ENCODE measurements at regions not wholly inside any gene's neighbourhood (a gene's known extent, or its start where the extent isn't known, plus 50 kb on each side); places are given as distances from the start of the nearest gene placed in this dataset.

DNA sequence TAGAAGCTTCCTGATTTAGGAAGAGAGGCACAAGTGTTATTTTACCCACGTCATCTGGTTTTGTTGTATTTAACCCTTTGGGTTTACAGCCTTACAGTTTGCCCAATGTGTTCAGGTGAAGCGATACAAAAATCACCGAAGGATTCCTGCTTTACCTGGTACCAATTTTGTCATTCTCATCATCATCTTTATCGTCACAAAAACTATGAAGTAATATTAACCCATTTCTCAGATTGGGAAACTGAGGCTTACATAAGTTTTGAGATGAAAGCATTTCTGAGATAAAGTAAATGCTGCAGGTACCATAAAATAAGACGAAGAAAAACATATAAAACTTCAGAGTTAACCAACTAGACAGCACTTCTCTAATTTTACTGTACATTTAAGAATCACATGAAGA is 370.6 kb upstream of the OR4E1 start:
- no peak for TF ChIP-seq TAF1 (IDR thresholded peaks at IDR 0.05; ENCODE audit: borderline replicate concordance, insufficient read depth, low read length)
- TF ChIP-seq FOXP2 (optimal IDR thresholded peaks at IDR 0.05; ENCODE audit: borderline replicate concordance, extremely low read depth, extremely low read length, insufficient read depth): no peak
- TF ChIP-seq POLR2AphosphoS5 (IDR thresholded peaks at IDR 0.05; ENCODE audit: low read depth, low read length): no peak
- no peak for TF ChIP-seq SIN3A (IDR thresholded peaks at IDR 0.05; ENCODE audit: borderline replicate concordance, insufficient read depth, low read length)
- TF ChIP-seq, protein P1, sequence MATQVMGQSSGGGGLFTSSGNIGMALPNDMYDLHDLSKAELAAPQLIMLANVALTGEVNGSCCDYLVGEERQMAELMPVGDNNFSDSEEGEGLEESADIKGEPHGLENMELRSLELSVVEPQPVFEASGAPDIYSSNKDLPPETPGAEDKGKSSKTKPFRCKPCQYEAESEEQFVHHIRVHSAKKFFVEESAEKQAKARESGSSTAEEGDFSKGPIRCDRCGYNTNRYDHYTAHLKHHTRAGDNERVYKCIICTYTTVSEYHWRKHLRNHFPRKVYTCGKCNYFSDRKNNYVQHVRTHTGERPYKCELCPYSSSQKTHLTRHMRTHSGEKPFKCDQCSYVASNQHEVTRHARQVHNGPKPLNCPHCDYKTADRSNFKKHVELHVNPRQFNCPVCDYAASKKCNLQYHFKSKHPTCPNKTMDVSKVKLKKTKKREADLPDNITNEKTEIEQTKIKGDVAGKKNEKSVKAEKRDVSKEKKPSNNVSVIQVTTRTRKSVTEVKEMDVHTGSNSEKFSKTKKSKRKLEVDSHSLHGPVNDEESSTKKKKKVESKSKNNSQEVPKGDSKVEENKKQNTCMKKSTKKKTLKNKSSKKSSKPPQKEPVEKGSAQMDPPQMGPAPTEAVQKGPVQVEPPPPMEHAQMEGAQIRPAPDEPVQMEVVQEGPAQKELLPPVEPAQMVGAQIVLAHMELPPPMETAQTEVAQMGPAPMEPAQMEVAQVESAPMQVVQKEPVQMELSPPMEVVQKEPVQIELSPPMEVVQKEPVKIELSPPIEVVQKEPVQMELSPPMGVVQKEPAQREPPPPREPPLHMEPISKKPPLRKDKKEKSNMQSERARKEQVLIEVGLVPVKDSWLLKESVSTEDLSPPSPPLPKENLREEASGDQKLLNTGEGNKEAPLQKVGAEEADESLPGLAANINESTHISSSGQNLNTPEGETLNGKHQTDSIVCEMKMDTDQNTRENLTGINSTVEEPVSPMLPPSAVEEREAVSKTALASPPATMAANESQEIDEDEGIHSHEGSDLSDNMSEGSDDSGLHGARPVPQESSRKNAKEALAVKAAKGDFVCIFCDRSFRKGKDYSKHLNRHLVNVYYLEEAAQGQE (IDR thresholded peaks at IDR 0.05; ENCODE audit: insufficient read depth in 1 of 2, low read depth in 2 of 2, low read length in 2 of 2): no peak

DNA sequence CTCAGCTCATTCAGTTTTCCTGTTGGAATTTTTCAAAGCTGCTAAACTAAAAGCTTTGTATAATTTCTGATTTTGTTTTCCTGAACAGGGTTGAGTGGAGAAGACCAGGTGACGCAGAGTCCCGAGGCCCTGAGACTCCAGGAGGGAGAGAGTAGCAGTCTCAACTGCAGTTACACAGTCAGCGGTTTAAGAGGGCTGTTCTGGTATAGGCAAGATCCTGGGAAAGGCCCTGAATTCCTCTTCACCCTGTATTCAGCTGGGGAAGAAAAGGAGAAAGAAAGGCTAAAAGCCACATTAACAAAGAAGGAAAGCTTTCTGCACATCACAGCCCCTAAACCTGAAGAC is 367.1 kb upstream of the OR4E1 start:
- TF ChIP-seq FOXP2 (optimal IDR thresholded peaks at IDR 0.05; ENCODE audit: borderline replicate concordance, extremely low read depth, extremely low read length, insufficient read depth): no peak
- TF ChIP-seq, protein P1 (IDR thresholded peaks at IDR 0.05; ENCODE audit: insufficient read depth in 1 of 2, low read depth in 2 of 2, low read length in 2 of 2): no peak
- no peak for TF ChIP-seq SIN3A (IDR thresholded peaks at IDR 0.05; ENCODE audit: borderline replicate concordance, insufficient read depth, low read length)
- no peak for TF ChIP-seq POLR2AphosphoS5 (IDR thresholded peaks at IDR 0.05; ENCODE audit: low read depth, low read length)
- TF ChIP-seq TAF1 (IDR thresholded peaks at IDR 0.05; ENCODE audit: borderline replicate concordance, insufficient read depth, low read length): no peak

DNA sequence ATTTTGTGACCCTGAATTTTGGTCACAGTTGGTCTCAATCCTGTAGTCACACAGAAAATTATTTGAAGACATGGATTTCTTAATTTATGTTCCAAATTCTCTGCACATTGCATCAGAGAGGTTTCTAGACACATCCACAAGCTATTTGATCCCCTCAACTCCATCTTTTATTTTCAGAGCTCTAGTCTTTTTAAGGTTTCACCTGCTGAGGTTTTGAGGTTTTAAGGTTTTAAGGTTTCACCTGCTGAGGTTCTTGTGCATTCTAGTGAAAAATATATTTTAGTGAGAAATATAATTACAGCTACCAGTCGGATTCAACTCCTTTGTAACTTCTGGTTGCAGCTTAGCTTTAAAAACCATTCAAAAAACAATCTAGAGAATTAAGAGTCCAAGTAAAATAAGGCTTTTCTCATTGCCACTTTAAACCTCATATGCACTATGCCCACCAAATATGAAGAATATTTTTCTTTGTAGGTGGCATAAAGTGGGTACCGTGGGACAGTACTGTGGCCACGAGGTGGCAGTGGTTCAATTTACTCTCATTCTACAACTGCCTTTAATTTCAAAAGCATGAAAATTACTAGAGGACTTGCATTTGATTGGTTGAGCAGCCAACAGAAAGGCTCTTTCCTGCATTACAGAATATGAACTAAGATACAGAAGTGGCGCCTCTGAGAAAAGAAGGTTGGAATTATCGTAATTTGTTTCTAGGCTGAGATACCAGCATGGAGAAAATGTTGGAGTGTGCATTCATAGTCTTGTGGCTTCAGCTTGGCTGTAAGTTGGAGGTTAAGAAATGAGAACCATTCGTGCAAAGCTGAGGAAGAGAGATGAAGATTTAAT is 366.5 kb upstream of the OR4E1 start:
- TF ChIP-seq TAF1 (IDR thresholded peaks at IDR 0.05; ENCODE audit: borderline replicate concordance, insufficient read depth, low read length) (no peak), POLR2AphosphoS5 (IDR thresholded peaks at IDR 0.05; ENCODE audit: low read depth, low read length) (no peak), FOXP2 (optimal IDR thresholded peaks at IDR 0.05; ENCODE audit: borderline replicate concordance, extremely low read depth, extremely low read length, insufficient read depth) (no peak), SIN3A (IDR thresholded peaks at IDR 0.05; ENCODE audit: borderline replicate concordance, insufficient read depth, low read length) (no peak)
- TF ChIP-seq, protein P1 (IDR thresholded peaks at IDR 0.05; ENCODE audit: insufficient read depth in 1 of 2, low read depth in 2 of 2, low read length in 2 of 2): no peak

DNA sequence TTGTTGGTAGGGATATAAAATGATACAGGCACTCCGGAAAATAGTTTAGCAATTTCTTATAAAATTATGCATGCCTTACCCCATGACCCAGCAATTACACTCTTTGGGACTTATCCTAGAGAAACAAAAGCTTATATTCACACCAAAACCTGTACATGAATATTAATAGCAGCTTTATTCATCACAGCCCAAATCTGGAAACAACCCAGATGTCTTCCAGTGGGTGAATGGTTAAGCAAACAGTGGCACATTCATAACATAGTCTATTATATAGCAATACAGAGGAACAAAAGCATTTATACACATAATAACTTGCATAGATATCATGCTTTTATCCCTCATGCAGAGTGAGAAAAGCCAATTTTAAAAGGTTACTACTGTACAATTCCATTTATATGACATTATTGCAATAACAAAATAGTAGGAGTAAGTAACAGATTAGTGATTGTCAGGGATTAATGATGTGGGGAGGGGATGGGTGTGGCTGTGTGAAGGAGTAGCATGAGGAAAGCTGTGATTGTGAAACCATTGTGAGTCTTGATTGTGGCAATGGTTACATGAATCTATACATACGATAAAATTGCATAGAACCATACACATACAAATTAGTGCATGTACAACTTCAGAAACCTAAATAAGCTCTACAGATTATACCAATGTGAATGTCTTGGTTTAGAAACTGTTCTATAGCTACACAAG is 363.1 kb upstream of the OR4E1 start:
- TF ChIP-seq SIN3A (IDR thresholded peaks at IDR 0.05; ENCODE audit: borderline replicate concordance, insufficient read depth, low read length) (no peak), POLR2AphosphoS5 (IDR thresholded peaks at IDR 0.05; ENCODE audit: low read depth, low read length) (no peak), FOXP2 (optimal IDR thresholded peaks at IDR 0.05; ENCODE audit: borderline replicate concordance, extremely low read depth, extremely low read length, insufficient read depth) (no peak), TAF1 (IDR thresholded peaks at IDR 0.05; ENCODE audit: borderline replicate concordance, insufficient read depth, low read length) (no peak)
- TF ChIP-seq, protein P1 (IDR thresholded peaks at IDR 0.05; ENCODE audit: insufficient read depth in 1 of 2, low read depth in 2 of 2, low read length in 2 of 2): no peak

Data from PFSK-1 (cell line).